D721Med (cell line): ENCODE measurements at regions not wholly inside any gene's neighbourhood (a gene's known extent, or its start where the extent isn't known, plus 50 kb on each side); places are given as distances from the start of the nearest gene placed in this dataset.

Experiments used
- DNase-seq: peaks from one replicate; pipeline ENCODE4 v3.0.0; 2011; ENCODE audit warnings: low spot score; ENCODE audit not compliant: insufficient read length
- FAIRE-seq: peaks from 2 replicates; lab custom pipeline; 2011; peaks lifted over from hg19 to GRCh38; lab: Jason Lieb, UNC
- TF ChIP-seq, protein P1 (sequence below): IDR thresholded peaks from 2 replicates; pipeline ENCODE4 v1.5.1; 2012; ENCODE audit warnings: mild to moderate bottlenecking, control low read depth; ENCODE audit not compliant: insufficient read depth; ENCODE audit errors: missing control alignments

DNA sequence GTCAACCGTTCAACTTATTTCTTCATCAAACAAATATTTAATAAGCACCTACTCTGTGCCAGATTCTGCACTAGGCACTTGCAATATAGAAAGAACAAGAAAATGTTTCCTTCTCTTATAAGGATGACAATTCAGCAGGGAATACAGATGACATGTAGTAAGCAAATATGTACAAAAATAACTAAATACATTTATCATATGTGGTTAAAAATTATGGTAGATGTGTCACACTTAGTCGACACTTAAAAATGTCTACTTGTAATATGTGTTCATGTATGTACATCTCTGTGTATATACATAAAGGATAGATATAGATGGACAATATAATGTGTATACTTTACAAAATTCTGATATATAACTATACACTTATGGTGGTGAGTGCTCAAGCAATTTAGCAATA is 417.0 kb upstream of the MEF2C start:
- TF ChIP-seq, protein P1, sequence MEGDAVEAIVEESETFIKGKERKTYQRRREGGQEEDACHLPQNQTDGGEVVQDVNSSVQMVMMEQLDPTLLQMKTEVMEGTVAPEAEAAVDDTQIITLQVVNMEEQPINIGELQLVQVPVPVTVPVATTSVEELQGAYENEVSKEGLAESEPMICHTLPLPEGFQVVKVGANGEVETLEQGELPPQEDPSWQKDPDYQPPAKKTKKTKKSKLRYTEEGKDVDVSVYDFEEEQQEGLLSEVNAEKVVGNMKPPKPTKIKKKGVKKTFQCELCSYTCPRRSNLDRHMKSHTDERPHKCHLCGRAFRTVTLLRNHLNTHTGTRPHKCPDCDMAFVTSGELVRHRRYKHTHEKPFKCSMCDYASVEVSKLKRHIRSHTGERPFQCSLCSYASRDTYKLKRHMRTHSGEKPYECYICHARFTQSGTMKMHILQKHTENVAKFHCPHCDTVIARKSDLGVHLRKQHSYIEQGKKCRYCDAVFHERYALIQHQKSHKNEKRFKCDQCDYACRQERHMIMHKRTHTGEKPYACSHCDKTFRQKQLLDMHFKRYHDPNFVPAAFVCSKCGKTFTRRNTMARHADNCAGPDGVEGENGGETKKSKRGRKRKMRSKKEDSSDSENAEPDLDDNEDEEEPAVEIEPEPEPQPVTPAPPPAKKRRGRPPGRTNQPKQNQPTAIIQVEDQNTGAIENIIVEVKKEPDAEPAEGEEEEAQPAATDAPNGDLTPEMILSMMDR: no peak
- DNase-seq (no peak), FAIRE-seq (no peak)

DNA sequence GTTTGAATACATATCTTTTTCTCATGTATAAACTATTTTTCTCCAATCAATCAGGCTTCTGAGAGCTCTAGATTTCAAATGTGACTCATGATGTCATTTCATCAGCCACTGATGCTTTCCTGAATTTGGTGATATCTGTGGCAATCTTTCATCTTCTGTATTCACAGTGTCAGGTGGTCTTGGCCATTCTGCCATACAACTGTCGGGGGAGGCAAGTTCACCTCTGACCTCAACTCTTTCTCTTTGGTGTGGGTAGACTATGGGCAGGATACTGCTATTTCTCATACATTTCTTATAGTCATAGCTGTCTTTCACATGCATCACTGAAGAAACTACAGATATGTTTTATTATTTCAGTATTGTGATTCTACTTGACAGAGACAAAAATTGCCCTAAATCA is 414.1 kb upstream of the MEF2C start:
- no peak for DNase-seq
- TF ChIP-seq, protein P1: no peak
- FAIRE-seq: no peak

- TF ChIP-seq, protein P1: no peak
- DNase-seq (no peak), FAIRE-seq (no peak)
Measured at GRCh38 chr5:89293810-89294209, 410.8 kb upstream of the MEF2C start.

DNA sequence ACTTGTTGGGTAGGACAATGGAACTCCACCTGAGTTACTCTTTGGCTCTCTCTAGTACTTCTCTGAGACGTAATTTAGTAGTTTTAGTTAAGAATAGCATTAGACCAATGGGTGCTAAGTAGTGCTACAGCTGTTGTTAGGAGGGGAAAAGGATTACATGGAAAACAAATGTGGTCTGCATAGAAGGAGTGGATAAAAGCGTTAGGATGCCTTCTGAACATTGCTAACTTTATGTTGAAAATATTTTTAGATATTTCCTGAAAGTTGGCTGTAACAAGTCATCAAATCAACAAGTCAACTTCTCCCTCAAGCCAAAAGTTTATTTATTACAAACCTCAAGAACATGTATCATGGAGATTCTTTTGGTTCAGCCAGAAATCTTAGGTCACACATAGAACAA is 409.5 kb upstream of the MEF2C start:
- no peak for FAIRE-seq
- DNase-seq: no peak
- TF ChIP-seq, protein P1: no peak

DNA sequence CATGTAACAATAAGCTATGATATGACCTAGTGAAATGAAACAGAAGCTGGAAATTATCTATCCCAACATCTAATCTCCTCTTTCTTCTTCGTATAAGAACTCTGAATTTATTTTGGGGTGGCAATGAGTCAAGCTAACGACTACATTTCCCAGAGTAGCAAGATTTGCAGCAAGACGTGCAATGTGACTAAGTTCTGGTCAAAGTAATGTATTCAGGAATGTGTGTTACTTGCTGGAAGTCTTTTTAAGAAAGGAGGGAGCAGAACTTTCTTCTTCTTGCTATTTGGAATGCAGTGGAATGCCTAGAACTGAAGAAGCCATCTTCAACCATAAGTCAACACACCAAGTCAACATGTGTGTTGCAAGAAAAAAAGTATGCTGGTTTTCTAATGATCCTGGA is 406.6 kb upstream of the MEF2C start:
- DNase-seq: no peak
- FAIRE-seq: no peak

GRCh38 chr5:89287964-89288363 is 405.0 kb upstream of the MEF2C start:
- no peak for DNase-seq
- FAIRE-seq: no peak
- TF ChIP-seq, protein P1: no peak

More for the DNA sequence above, 406.6 kb upstream of the MEF2C start:
- TF ChIP-seq, protein P1: no peak

DNA sequence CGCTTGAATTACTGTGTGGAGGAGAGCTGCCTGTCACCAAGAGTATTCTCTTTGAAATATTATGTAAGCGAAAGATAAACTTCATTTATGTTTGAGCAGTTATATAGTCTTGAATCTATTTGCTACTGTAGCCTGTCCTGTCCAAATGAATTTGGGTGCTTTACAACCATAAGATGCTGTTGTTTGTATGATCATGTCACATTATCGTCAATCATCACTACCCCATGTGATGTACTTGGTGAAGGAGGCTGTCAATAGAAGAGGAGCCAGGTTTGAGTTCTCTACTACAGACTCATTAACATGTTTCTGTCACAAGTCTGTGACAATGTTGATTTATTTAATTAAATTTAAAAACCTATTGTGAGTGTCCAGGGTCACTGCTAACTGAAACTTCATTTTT is 403.3 kb upstream of the MEF2C start:
- FAIRE-seq: no peak
- TF ChIP-seq, protein P1: no peak
- DNase-seq: no peak
